ENCODE measurements at regions not wholly inside any gene's neighbourhood (a gene's known extent, or its start where the extent isn't known, plus 50 kb on each side); places are given as distances from the start of the nearest gene placed in this dataset.

- no peak for DNase-seq (ENCODE audit: low read depth)
- H3K4me3 ChIP-seq (ENCODE audit: low read depth, low read length) = no peak overlapping the region
- no peak for TF ChIP-seq POLR2A (IDR thresholded peaks at IDR 0.05; ENCODE audit: extremely low read depth, insufficient read length)
- TF ChIP-seq, protein P1, sequence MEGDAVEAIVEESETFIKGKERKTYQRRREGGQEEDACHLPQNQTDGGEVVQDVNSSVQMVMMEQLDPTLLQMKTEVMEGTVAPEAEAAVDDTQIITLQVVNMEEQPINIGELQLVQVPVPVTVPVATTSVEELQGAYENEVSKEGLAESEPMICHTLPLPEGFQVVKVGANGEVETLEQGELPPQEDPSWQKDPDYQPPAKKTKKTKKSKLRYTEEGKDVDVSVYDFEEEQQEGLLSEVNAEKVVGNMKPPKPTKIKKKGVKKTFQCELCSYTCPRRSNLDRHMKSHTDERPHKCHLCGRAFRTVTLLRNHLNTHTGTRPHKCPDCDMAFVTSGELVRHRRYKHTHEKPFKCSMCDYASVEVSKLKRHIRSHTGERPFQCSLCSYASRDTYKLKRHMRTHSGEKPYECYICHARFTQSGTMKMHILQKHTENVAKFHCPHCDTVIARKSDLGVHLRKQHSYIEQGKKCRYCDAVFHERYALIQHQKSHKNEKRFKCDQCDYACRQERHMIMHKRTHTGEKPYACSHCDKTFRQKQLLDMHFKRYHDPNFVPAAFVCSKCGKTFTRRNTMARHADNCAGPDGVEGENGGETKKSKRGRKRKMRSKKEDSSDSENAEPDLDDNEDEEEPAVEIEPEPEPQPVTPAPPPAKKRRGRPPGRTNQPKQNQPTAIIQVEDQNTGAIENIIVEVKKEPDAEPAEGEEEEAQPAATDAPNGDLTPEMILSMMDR (IDR thresholded peaks at IDR 0.05; ENCODE audit: low read depth, low read length) = no peak
- TF ChIP-seq MYC (IDR thresholded peaks at IDR 0.05; ENCODE audit: low read depth, low read length) = no peak
- TF ChIP-seq, protein P2, sequence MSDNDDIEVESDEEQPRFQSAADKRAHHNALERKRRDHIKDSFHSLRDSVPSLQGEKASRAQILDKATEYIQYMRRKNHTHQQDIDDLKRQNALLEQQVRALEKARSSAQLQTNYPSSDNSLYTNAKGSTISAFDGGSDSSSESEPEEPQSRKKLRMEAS (IDR thresholded peaks at IDR 0.05; ENCODE audit: low read depth, low read length) = no peak
Measured at GRCh38 chr14:85380881-85381280, 149.1 kb upstream of the FLRT2 start.

DNA sequence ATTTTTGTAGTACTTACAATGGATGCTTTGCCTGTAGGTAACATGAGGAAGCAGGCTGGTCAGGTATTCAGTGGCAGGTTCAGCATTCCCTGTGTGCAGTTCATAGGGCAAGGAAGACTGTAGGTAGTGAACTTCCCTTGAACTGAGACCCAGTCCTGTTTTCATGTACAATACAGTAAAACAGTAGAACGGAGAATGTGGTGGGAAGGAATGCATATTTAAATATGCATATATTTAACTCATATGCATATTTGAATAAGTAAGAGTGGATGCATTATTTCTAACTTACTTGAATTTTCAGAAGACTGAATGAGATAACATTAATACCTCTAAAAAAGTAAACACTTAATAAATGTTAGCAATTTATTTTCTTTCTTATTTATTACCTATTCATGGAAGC is 147.6 kb upstream of the FLRT2 start:
- no peak overlapping the region for H3K4me3 ChIP-seq (ENCODE audit: low read depth, low read length)
- no peak for DNase-seq (ENCODE audit: low read depth)
- TF ChIP-seq, protein P2 (IDR thresholded peaks at IDR 0.05; ENCODE audit: low read depth, low read length) = no peak
- no peak for TF ChIP-seq MYC (IDR thresholded peaks at IDR 0.05; ENCODE audit: low read depth, low read length)
- TF ChIP-seq POLR2A (IDR thresholded peaks at IDR 0.05; ENCODE audit: extremely low read depth, insufficient read length) = no peak
- TF ChIP-seq, protein P1 (IDR thresholded peaks at IDR 0.05; ENCODE audit: low read depth, low read length) = no peak

DNA sequence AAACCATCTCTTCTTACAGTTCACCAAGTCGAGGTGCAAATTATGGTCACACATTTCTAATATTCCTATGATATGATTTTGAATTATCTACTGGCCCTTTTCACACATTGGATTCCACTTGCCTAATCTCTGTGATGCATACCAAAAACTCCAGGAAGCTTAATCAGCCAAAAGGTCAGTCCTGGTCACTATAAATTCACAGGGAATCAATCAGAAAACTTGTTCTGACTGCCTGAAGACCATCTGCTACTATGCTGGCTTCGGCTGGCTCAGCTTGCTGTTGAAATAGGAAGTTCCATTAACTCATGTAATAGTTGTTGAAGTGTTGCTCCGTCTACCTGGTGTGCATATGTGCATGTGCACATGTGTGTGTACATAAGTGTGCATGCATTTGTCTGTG is 142.8 kb upstream of the FLRT2 start:
- no peak for DNase-seq (ENCODE audit: low read depth)
- no peak overlapping the region for H3K4me3 ChIP-seq (ENCODE audit: low read depth, low read length)
- TF ChIP-seq MYC (IDR thresholded peaks at IDR 0.05; ENCODE audit: low read depth, low read length) (no peak), POLR2A (IDR thresholded peaks at IDR 0.05; ENCODE audit: extremely low read depth, insufficient read length) (no peak)
- TF ChIP-seq, protein P2 (IDR thresholded peaks at IDR 0.05; ENCODE audit: low read depth, low read length) = no peak
- TF ChIP-seq, protein P1 (IDR thresholded peaks at IDR 0.05; ENCODE audit: low read depth, low read length) = no peak

DNA sequence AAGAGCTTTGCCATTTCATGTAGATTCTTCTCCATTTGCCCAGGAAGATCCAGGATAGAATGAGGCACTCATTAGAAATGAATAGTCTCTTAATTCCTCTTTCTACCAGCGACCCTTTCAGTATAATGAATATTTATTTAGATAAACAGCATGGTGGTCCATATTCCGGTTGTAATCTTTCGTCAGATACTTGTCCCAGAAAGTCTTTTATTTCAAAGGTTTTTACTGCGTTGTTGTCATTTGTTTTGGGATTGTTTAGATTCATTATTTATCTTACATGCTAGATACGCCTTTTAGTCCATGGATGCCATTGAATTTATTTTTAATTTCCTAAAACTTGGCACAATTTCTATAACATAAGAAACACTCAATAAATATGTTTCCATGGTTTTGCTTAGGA is 139.7 kb upstream of the FLRT2 start:
- no peak overlapping the region for H3K4me3 ChIP-seq (ENCODE audit: low read depth, low read length)
- no peak for DNase-seq (ENCODE audit: low read depth)
- TF ChIP-seq MYC (IDR thresholded peaks at IDR 0.05; ENCODE audit: low read depth, low read length) (no peak), POLR2A (IDR thresholded peaks at IDR 0.05; ENCODE audit: extremely low read depth, insufficient read length) (no peak)
- TF ChIP-seq, protein P1 (IDR thresholded peaks at IDR 0.05; ENCODE audit: low read depth, low read length) = no peak
- TF ChIP-seq, protein P2 (IDR thresholded peaks at IDR 0.05; ENCODE audit: low read depth, low read length) = no peak

DNA sequence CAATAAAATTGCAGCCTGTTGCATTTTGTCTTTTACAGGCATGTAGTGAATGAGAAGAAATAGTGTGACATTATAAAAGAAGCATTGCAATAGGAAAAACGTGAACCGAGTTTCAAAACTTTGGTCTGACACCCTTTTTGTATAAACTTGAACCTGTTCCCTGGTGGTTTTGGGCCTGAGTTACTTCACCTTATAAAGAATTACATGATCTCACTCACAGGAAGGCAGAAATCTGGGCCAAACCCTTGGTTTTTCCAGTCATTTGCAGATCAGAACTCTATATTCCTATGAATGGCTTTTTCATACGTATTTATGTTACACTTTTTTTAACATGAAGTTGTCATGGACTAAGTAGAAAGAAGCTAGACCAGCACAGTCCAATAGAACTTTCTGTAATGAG is 138.5 kb upstream of the FLRT2 start:
- H3K4me3 ChIP-seq (ENCODE audit: low read depth, low read length) = no peak overlapping the region
- no peak for DNase-seq (ENCODE audit: low read depth)
- TF ChIP-seq, protein P2 (IDR thresholded peaks at IDR 0.05; ENCODE audit: low read depth, low read length) = no peak

GRCh38 chr14:85391892-85392291 is 138.1 kb upstream of the FLRT2 start:
- DNase-seq (ENCODE audit: low read depth) = no peak
- no peak overlapping the region for H3K4me3 ChIP-seq (ENCODE audit: low read depth, low read length)
- TF ChIP-seq MYC (IDR thresholded peaks at IDR 0.05; ENCODE audit: low read depth, low read length) = no peak
- TF ChIP-seq, protein P1 (IDR thresholded peaks at IDR 0.05; ENCODE audit: low read depth, low read length) = no peak
- TF ChIP-seq POLR2A (IDR thresholded peaks at IDR 0.05; ENCODE audit: extremely low read depth, insufficient read length) = no peak
- TF ChIP-seq, protein P2 (IDR thresholded peaks at IDR 0.05; ENCODE audit: low read depth, low read length) = no peak

All from NB4 (cell line).